ENCODE measurements at regions not wholly inside any gene's neighbourhood (a gene's known extent, or its start where the extent isn't known, plus 50 kb on each side); places are given as distances from the start of the nearest gene placed in this dataset.

GRCh38 chr15:99509686-99510461 is 55.9 kb upstream of the MEF2A start:
- TF ChIP-seq, protein P1, sequence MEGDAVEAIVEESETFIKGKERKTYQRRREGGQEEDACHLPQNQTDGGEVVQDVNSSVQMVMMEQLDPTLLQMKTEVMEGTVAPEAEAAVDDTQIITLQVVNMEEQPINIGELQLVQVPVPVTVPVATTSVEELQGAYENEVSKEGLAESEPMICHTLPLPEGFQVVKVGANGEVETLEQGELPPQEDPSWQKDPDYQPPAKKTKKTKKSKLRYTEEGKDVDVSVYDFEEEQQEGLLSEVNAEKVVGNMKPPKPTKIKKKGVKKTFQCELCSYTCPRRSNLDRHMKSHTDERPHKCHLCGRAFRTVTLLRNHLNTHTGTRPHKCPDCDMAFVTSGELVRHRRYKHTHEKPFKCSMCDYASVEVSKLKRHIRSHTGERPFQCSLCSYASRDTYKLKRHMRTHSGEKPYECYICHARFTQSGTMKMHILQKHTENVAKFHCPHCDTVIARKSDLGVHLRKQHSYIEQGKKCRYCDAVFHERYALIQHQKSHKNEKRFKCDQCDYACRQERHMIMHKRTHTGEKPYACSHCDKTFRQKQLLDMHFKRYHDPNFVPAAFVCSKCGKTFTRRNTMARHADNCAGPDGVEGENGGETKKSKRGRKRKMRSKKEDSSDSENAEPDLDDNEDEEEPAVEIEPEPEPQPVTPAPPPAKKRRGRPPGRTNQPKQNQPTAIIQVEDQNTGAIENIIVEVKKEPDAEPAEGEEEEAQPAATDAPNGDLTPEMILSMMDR (IDR thresholded peaks at IDR 0.05) = no peak
- H3K9me3 Mint-ChIP-seq = peaks cover 0 to 2% (median 0%) of the 10 kb centered on the region in 7 donors
- Histone ChIP-seq H3K9ac (ENCODE audit: insufficient read depth, low read length, poor library complexity, severe bottlenecking) (peak overlapping the region; percentile 42), H3K4me1 (ENCODE audit: control insufficient read depth in 1 of 2, insufficient read depth in 2 of 2, low read length in 2 of 2) (peaks cover 66 to 80% of the 10 kb centered on the region in 2 donors), H3K4me2 (replicated peaks; ENCODE audit: extremely low read depth, low read length, poor library complexity, severe bottlenecking) (peak overlapping the region; percentile 68), H3K79me2 (ENCODE audit: insufficient read depth, low read length) (peaks cover 25% of the 10 kb centered on the region), H3K27me3 (ENCODE audit: control insufficient read depth in 2 of 2, insufficient read depth in 2 of 2, low read length in 2 of 2) (no peaks in the 10 kb centered on the region), H3K27ac (ENCODE audit: low read depth in 1 of 2, low read length in 2 of 2) (peak overlapping the region; percentile 88 to 91), H3K9me3 (replicated peaks in 1 of 2; ENCODE audit: control insufficient read depth in 1 of 2, insufficient read depth in 1 of 2, low read length in 2 of 2) (no peaks in the 10 kb centered on the region), H2AFZ (ENCODE audit: insufficient read depth, low read depth, low read length, poor library complexity, severe bottlenecking) (peak overlapping the region; percentile 33), H4K20me1 (ENCODE audit: insufficient read depth, low read length) (no peaks in the 10 kb centered on the region), H3K36me3 (replicated peaks in 1 of 2; ENCODE audit: control insufficient read depth in 1 of 2, insufficient read depth in 2 of 2, low read length in 2 of 2) (no peaks in the 10 kb centered on the region), H3K4me3 (replicated peaks in 1 of 3; ENCODE audit: low read depth in 2 of 3, low read length in 3 of 3) (peak overlapping the region in 1 of 3 experiments; percentile 62)
- peak overlapping the region; percentile 65 to 91 for H3K4me3 Mint-ChIP-seq
- intact Hi-C loops (cut with micrococcal nuclease) = loop anchor here (5.0 to 10.0 kb wide), 4 partner anchors 33 to 105 kb away; no protein-coding TSS in a partner anchor
- H3K36me3 Mint-ChIP-seq = peaks cover 0 to 3% of the 10 kb centered on the region in 2 donors
- peak overlapping the region; percentile 94 to 98 (median 97) for H3K27ac Mint-ChIP-seq
- 0% methylated on average over 1 of the region's 7 CpGs for WGBS (ENCODE audit: insufficient coverage)
- H3K27me3 Mint-ChIP-seq (ENCODE audit: low read depth in 3 of 3) = peaks cover 0 to 8% (median 0%) of the 10 kb centered on the region in 3 donors
- peak; percentile 77 to 93 (median 85) for DNase-seq
- H3K4me1 Mint-ChIP-seq = peaks cover 80% of the 10 kb centered on the region

DNA sequence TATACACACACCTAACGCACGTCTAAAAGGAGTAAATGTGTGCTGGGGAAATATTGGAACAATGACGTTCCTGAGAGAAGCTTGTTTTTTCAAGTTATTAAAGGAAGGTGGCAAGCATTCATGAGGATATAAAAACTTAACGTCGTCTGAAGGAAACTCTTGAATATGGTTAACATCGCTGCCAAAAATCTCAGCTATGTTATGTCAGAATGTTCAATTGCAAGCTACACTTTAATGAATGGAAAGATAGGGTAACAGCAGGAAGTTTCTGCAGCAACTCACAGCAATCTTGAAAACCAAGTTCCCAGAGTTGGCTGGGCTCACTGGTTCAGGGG is 54.3 kb upstream of the MEF2A start:
- Histone ChIP-seq H3K27me3 (ENCODE audit: control insufficient read depth in 2 of 2, insufficient read depth in 2 of 2, low read length in 2 of 2) (no peaks in the 10 kb centered on the region), H3K79me2 (ENCODE audit: insufficient read depth, low read length) (peaks cover 21% of the 10 kb centered on the region), H3K36me3 (replicated peaks in 1 of 2; ENCODE audit: control insufficient read depth in 1 of 2, insufficient read depth in 2 of 2, low read length in 2 of 2) (no peaks in the 10 kb centered on the region), H3K4me3 (replicated peaks in 1 of 3; ENCODE audit: low read depth in 2 of 3, low read length in 3 of 3) (peak overlapping the region in 1 of 3 experiments; percentile 62), H4K20me1 (ENCODE audit: insufficient read depth, low read length) (no peaks in the 10 kb centered on the region), H3K9me3 (replicated peaks in 1 of 2; ENCODE audit: control insufficient read depth in 1 of 2, insufficient read depth in 1 of 2, low read length in 2 of 2) (no peaks in the 10 kb centered on the region), H3K27ac (ENCODE audit: low read depth in 1 of 2, low read length in 2 of 2) (peak overlapping the region in 1 of 2 donors; percentile 91), H3K4me2 (replicated peaks; ENCODE audit: extremely low read depth, low read length, poor library complexity, severe bottlenecking) (peak overlapping the region; percentile 39), H2AFZ (ENCODE audit: insufficient read depth, low read depth, low read length, poor library complexity, severe bottlenecking) (peak overlapping the region; percentile 60), H3K4me1 (ENCODE audit: control insufficient read depth in 1 of 2, insufficient read depth in 2 of 2, low read length in 2 of 2) (peaks cover 57 to 66% of the 10 kb centered on the region in 2 donors), H3K9ac (ENCODE audit: insufficient read depth, low read length, poor library complexity, severe bottlenecking) (no peak overlapping the region)
- no CpG with 5 or more reads among the region's 6 CpGs for WGBS (ENCODE audit: insufficient coverage)
- DNase-seq = no peak
- Mint-ChIP-seq H3K9me3 (peaks cover 0 to 2% (median 0%) of the 10 kb centered on the region in 7 donors), H3K27me3 (ENCODE audit: low read depth in 3 of 3) (peaks cover 0 to 6% (median 0%) of the 10 kb centered on the region in 3 donors), H3K27ac (peak overlapping the region in 6 of 7 donors; percentile 31 to 98 (median 75)), H3K36me3 (peaks cover 0 to under 1% of the 10 kb centered on the region in 2 donors), H3K4me3 (no peak overlapping the region), H3K4me1 (peaks cover 65% of the 10 kb centered on the region)
- intact Hi-C loops (cut with micrococcal nuclease) = loop anchor here (5.0 kb wide), 2 partner anchors 34 to 51 kb away; no protein-coding TSS in a partner anchor
- TF ChIP-seq, protein P1 (IDR thresholded peaks at IDR 0.05) = no peak
